ENCODE measurements at regions not wholly inside any gene's neighbourhood (a gene's known extent, or its start where the extent isn't known, plus 50 kb on each side); places are given as distances from the start of the nearest gene placed in this dataset.

- Histone ChIP-seq H3K27ac (ENCODE audit: low read length) (no peak overlapping the region), H3K4me2 (ENCODE audit: low read length) (no peak overlapping the region), H3K4me3 (ENCODE audit: low read length) (no peak overlapping the region), H3K9me3 (ENCODE audit: low read length) (no peaks in the 10 kb centered on the region), H3F3A (ENCODE audit: insufficient read depth, low read length, poor library complexity, severe bottlenecking) (no peaks in the 10 kb centered on the region), H3K9ac (ENCODE audit: low read length) (no peak overlapping the region), H3K36me3 (ENCODE audit: insufficient read depth, low read length) (no peaks in the 10 kb centered on the region), H3K9me2 (ENCODE audit: insufficient read depth, low read length) (no peaks in the 10 kb centered on the region), H3K27me3 (ENCODE audit: insufficient read depth, low read depth, low read length) (no peaks in the 10 kb centered on the region), H3K79me2 (replicated peaks; ENCODE audit: insufficient read depth, low read length) (no peaks in the 10 kb centered on the region), H2AFZ (ENCODE audit: low read depth, low read length) (no peak overlapping the region), H4K20me1 (ENCODE audit: insufficient read depth) (no peaks in the 10 kb centered on the region)
- TF ChIP-seq REST (IDR thresholded peaks at IDR 0.05; ENCODE audit: borderline replicate concordance) = no peak
- no peak for TF ChIP-seq EZH2 (IDR thresholded peaks at IDR 0.05; ENCODE audit: borderline replicate concordance, insufficient read depth, low read length, poor library complexity, severe bottlenecking)
- no peak for TF ChIP-seq MXI1 (conservative IDR thresholded peaks at IDR 0.05; ENCODE audit: poor library complexity, severe bottlenecking)
- no peak for TF ChIP-seq POLR2AphosphoS5 (IDR thresholded peaks at IDR 0.05)
- TF ChIP-seq RAD21 (conservative IDR thresholded peaks at IDR 0.05) = no peak
- TF ChIP-seq EP300 (conservative IDR thresholded peaks at IDR 0.05; ENCODE audit: poor library complexity, severe bottlenecking) = no peak
- no peak for TF ChIP-seq CTCF (IDR thresholded peaks at IDR 0.05; ENCODE audit: poor library complexity, severe bottlenecking)
- TF ChIP-seq SMC3 (conservative IDR thresholded peaks at IDR 0.05; ENCODE audit: poor library complexity) = no peak
- TF ChIP-seq TAF1 (IDR thresholded peaks at IDR 0.05; ENCODE audit: low read depth) = no peak
These were observed 351.2 kb downstream of the CDC5L start for GRCh38 chr6:44738601-44739146.

GRCh38 chr6:44739181-44739580, 351.7 kb downstream of the CDC5L start:
- H2AFZ ChIP-seq (ENCODE audit: low read depth, low read length) = no peak overlapping the region
- no peaks in the 10 kb centered on the region for H3K79me2 ChIP-seq (replicated peaks; ENCODE audit: insufficient read depth, low read length)
- no peaks in the 10 kb centered on the region for H3F3A ChIP-seq (ENCODE audit: insufficient read depth, low read length, poor library complexity, severe bottlenecking)
- TF ChIP-seq EZH2 (IDR thresholded peaks at IDR 0.05; ENCODE audit: borderline replicate concordance, insufficient read depth, low read length, poor library complexity, severe bottlenecking) = no peak
- TF ChIP-seq CTCF (IDR thresholded peaks at IDR 0.05; ENCODE audit: poor library complexity, severe bottlenecking) = no peak
- TF ChIP-seq REST (IDR thresholded peaks at IDR 0.05; ENCODE audit: borderline replicate concordance) = no peak
- TF ChIP-seq TAF1 (IDR thresholded peaks at IDR 0.05; ENCODE audit: low read depth) = no peak
- TF ChIP-seq EP300 (conservative IDR thresholded peaks at IDR 0.05; ENCODE audit: poor library complexity, severe bottlenecking) = no peak
- TF ChIP-seq MXI1 (conservative IDR thresholded peaks at IDR 0.05; ENCODE audit: poor library complexity, severe bottlenecking) = no peak
- no peak for TF ChIP-seq SMC3 (conservative IDR thresholded peaks at IDR 0.05; ENCODE audit: poor library complexity)
- no peak for TF ChIP-seq POLR2AphosphoS5 (IDR thresholded peaks at IDR 0.05)
- no peak for TF ChIP-seq RAD21 (conservative IDR thresholded peaks at IDR 0.05)
- no peak overlapping the region for H3K4me3 ChIP-seq (ENCODE audit: low read length)
- no peaks in the 10 kb centered on the region for H4K20me1 ChIP-seq (ENCODE audit: insufficient read depth)
- H3K27me3 ChIP-seq (ENCODE audit: insufficient read depth, low read depth, low read length) = no peaks in the 10 kb centered on the region
- H3K9ac ChIP-seq (ENCODE audit: low read length) = no peak overlapping the region
- no peak overlapping the region for H3K4me2 ChIP-seq (ENCODE audit: low read length)
- no peaks in the 10 kb centered on the region for H3K9me2 ChIP-seq (ENCODE audit: insufficient read depth, low read length)
- H3K9me3 ChIP-seq (ENCODE audit: low read length) = no peaks in the 10 kb centered on the region
- no peaks in the 10 kb centered on the region for H3K36me3 ChIP-seq (ENCODE audit: insufficient read depth, low read length)
- H3K27ac ChIP-seq (ENCODE audit: low read length) = no peak overlapping the region

Measured in neural cell (in vitro differentiated cells).